ENCODE measurements at regions not wholly inside any gene's neighbourhood (a gene's known extent, or its start where the extent isn't known, plus 50 kb on each side); places are given as distances from the start of the nearest gene placed in this dataset.
A peak's percentile ranks its signal among the peaks of the same experiment; 100 is the strongest.

- peaks cover 15% of the 10 kb centered on the region for H3K36me3 Mint-ChIP-seq
- no peak overlapping the region for H3K4me3 Mint-ChIP-seq
- peak overlapping the region; percentile 30 for H3K27ac Mint-ChIP-seq
- H3K9me3 Mint-ChIP-seq, result peaks cover 10% of the 10 kb centered on the region
- DNase-seq (ENCODE audit: low spot score in 2 of 2, unreplicated experiment in 2 of 2), result no peak
- H3K27me3 Mint-ChIP-seq (ENCODE audit: low read depth), result no peaks in the 10 kb centered on the region
- H3K4me1 Mint-ChIP-seq, result peaks cover 45% of the 10 kb centered on the region
- TF ChIP-seq CTCF (IDR thresholded peaks at IDR 0.05; ENCODE audit: unreplicated experiment), result no peak
Measured at GRCh38 chr13:73704587-73704986, 429.6 kb downstream of the KLF12 start.

GRCh38 chr13:73703606-73704005 is 430.6 kb downstream of the KLF12 start:
- H3K4me1 Mint-ChIP-seq, result peaks cover 48% of the 10 kb centered on the region

GRCh38 chr13:73702419-73703071 is 431.7 kb downstream of the KLF12 start:
- DNase-seq (ENCODE audit: low spot score in 2 of 2, unreplicated experiment in 2 of 2), result no peak
- TF ChIP-seq CTCF (IDR thresholded peaks at IDR 0.05; ENCODE audit: unreplicated experiment), result no peak
- Mint-ChIP-seq H3K36me3 (peaks cover 18% of the 10 kb centered on the region), H3K27me3 (ENCODE audit: low read depth) (no peaks in the 10 kb centered on the region), H3K27ac (peak overlapping the region; percentile 98), H3K9me3 (peaks cover 10% of the 10 kb centered on the region), H3K4me3 (no peak overlapping the region), H3K4me1 (peaks cover 46% of the 10 kb centered on the region)

More at GRCh38 chr13:73703606-73704005, 430.6 kb downstream of the KLF12 start:
- no peak for TF ChIP-seq CTCF (IDR thresholded peaks at IDR 0.05; ENCODE audit: unreplicated experiment)
- no peak overlapping the region for H3K4me3 Mint-ChIP-seq
- H3K27me3 Mint-ChIP-seq (ENCODE audit: low read depth), result no peaks in the 10 kb centered on the region
- H3K9me3 Mint-ChIP-seq, result peaks cover 10% of the 10 kb centered on the region
- peaks cover 17% of the 10 kb centered on the region for H3K36me3 Mint-ChIP-seq
- H3K27ac Mint-ChIP-seq, result peak overlapping the region; percentile 30
- no peak for DNase-seq (ENCODE audit: low spot score in 2 of 2, unreplicated experiment in 2 of 2)

- TF ChIP-seq CTCF (IDR thresholded peaks at IDR 0.05; ENCODE audit: unreplicated experiment), result no peak
- H3K9me3 Mint-ChIP-seq, result peaks cover 10% of the 10 kb centered on the region
- no peak overlapping the region for H3K4me3 Mint-ChIP-seq
- H3K27me3 Mint-ChIP-seq (ENCODE audit: low read depth), result no peaks in the 10 kb centered on the region
- H3K36me3 Mint-ChIP-seq, result peaks cover 15% of the 10 kb centered on the region
- peak overlapping the region; percentile 98 for H3K27ac Mint-ChIP-seq
- DNase-seq (ENCODE audit: low spot score in 2 of 2, unreplicated experiment in 2 of 2), result no peak
- H3K4me1 Mint-ChIP-seq, result peaks cover 41% of the 10 kb centered on the region
Measured at GRCh38 chr13:73701160-73701559, 433.0 kb downstream of the KLF12 start.

- Mint-ChIP-seq H3K36me3 (peaks cover 23% of the 10 kb centered on the region), H3K4me1 (peaks cover 34% of the 10 kb centered on the region), H3K27ac (no peak overlapping the region), H3K9me3 (peaks cover 7% of the 10 kb centered on the region), H3K27me3 (ENCODE audit: low read depth) (no peaks in the 10 kb centered on the region), H3K4me3 (no peak overlapping the region)
- no peak for TF ChIP-seq CTCF (IDR thresholded peaks at IDR 0.05; ENCODE audit: unreplicated experiment)
- no peak for DNase-seq (ENCODE audit: low spot score in 2 of 2, unreplicated experiment in 2 of 2)
Measured at GRCh38 chr13:73698859-73699258, 435.3 kb downstream of the KLF12 start.

All from mesothelial cell of epicardium (in vitro differentiated cells).